HEK293 (cell line): ENCODE measurements at regions not wholly inside any gene's neighbourhood (a gene's known extent, or its start where the extent isn't known, plus 50 kb on each side); places are given as distances from the start of the nearest gene placed in this dataset.

Source experiments
- RBAK ChIP-seq: fragments of 450-650 bp; formaldehyde crosslinking; IDR thresholded peaks from 2 replicates; pipeline ENCODE4 v1.5.1; 2016; ENCODE audit warnings: missing biosample characterization, missing genetic modification characterization
- ZNF121 ChIP-seq: fragments of 450-650 bp; formaldehyde crosslinking; IDR thresholded peaks from 2 replicates; pipeline ENCODE4 v1.5.1; 2016; ENCODE audit warnings: missing biosample characterization, missing genetic modification characterization
- ZNF621 ChIP-seq: fragments of 450-650 bp; formaldehyde crosslinking; IDR thresholded peaks from 2 replicates; pipeline ENCODE4 v1.5.1; 2017; ENCODE audit warnings: missing biosample characterization, missing genetic modification characterization
- ZSCAN23 ChIP-seq: fragments of 450-650 bp; formaldehyde crosslinking; IDR thresholded peaks from 2 replicates; pipeline ENCODE4 v1.5.1; 2016; ENCODE audit warnings: missing biosample characterization, missing genetic modification characterization
- TF ChIP-seq, protein P1 (sequence below): fragments of 450-650 bp; formaldehyde crosslinking; IDR thresholded peaks from 2 replicates; pipeline ENCODE4 v1.5.1; 2016; ENCODE audit warnings: missing biosample characterization, missing genetic modification characterization
- TF ChIP-seq, protein P2 (sequence below): fragments of 450-650 bp; formaldehyde crosslinking; IDR thresholded peaks from 2 replicates; pipeline ENCODE4 v1.5.1; 2016; ENCODE audit warnings: missing biosample characterization, missing genetic modification characterization

DNA sequence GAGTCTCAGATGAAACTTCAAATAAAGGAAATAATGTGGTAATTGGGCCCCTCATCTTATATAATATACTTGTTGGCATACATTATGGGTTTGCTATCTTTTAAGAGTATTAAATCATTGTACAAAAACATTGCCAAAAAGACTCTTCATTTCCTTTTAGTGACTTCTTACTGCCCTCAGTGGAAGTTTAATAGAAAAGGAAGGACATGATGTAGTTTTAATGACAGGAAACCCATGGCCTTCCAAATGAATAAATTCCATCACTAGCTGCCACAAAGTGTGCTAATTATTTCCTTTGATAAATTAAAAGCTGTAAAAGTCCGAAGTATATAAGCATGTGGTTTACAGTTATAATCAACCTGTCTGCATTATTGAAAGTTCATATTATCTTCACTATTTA, 350.9 kb upstream of the HAND2 start:
- TF ChIP-seq, protein P1, sequence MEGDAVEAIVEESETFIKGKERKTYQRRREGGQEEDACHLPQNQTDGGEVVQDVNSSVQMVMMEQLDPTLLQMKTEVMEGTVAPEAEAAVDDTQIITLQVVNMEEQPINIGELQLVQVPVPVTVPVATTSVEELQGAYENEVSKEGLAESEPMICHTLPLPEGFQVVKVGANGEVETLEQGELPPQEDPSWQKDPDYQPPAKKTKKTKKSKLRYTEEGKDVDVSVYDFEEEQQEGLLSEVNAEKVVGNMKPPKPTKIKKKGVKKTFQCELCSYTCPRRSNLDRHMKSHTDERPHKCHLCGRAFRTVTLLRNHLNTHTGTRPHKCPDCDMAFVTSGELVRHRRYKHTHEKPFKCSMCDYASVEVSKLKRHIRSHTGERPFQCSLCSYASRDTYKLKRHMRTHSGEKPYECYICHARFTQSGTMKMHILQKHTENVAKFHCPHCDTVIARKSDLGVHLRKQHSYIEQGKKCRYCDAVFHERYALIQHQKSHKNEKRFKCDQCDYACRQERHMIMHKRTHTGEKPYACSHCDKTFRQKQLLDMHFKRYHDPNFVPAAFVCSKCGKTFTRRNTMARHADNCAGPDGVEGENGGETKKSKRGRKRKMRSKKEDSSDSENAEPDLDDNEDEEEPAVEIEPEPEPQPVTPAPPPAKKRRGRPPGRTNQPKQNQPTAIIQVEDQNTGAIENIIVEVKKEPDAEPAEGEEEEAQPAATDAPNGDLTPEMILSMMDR (tag by site-specific recombination): no peak
- TF ChIP-seq ZNF621 (tag by site-specific recombination) (no peak), ZNF121 (tag by site-specific recombination) (no peak), ZSCAN23 (tag by site-specific recombination) (no peak), RBAK (no peak)
- TF ChIP-seq, protein P2, sequence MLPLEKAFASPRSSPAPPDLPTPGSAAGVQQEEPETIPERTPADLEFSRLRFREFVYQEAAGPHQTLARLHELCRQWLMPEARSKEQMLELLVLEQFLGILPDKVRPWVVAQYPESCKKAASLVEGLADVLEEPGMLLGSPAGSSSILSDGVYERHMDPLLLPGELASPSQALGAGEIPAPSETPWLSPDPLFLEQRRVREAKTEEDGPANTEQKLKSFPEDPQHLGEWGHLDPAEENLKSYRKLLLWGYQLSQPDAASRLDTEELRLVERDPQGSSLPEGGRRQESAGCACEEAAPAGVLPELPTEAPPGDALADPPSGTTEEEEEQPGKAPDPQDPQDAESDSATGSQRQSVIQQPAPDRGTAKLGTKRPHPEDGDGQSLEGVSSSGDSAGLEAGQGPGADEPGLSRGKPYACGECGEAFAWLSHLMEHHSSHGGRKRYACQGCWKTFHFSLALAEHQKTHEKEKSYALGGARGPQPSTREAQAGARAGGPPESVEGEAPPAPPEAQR (tag by site-specific recombination): no peak
